ENCODE measurements at regions not wholly inside any gene's neighbourhood (a gene's known extent, or its start where the extent isn't known, plus 50 kb on each side); places are given as distances from the start of the nearest gene placed in this dataset.

GRCh38 chr5:144915452-144915851 is 744.8 kb downstream of the KCTD16 start:
- TF ChIP-seq CTCF (optimal IDR thresholded peaks at IDR 0.05 in 1 of 3, IDR thresholded peaks at IDR 0.05 in 1 of 3, conservative IDR thresholded peaks at IDR 0.05 in 1 of 3; ENCODE audit: extremely low read depth in 1 of 3, insufficient read depth in 2 of 3, low read length in 3 of 3) (no peak), EZH2 (IDR thresholded peaks at IDR 0.05; ENCODE audit: low read length) (no peak)

Measured in keratinocyte (primary cell).